ENCODE measurements at regions not wholly inside any gene's neighbourhood (a gene's known extent, or its start where the extent isn't known, plus 50 kb on each side); places are given as distances from the start of the nearest gene placed in this dataset.

- H3K4me1 Mint-ChIP-seq, result no peaks in the 10 kb centered on the region
- DNase-seq (no peak), ATAC-seq (ENCODE audit: low read depth) (no peak)
- no peak overlapping the region for H3K27ac Mint-ChIP-seq
- H3K4me3 Mint-ChIP-seq, result no peak overlapping the region
- H3K9me3 Mint-ChIP-seq, result peaks cover 8% of the 10 kb centered on the region
- H3K27me3 Mint-ChIP-seq, result peaks cover 18% of the 10 kb centered on the region
- ChIA-PET CTCF (no interaction called here), POLR2A (no interaction called here)
- no peak for TF ChIP-seq CTCF (IDR thresholded peaks at IDR 0.05)
- no peaks in the 10 kb centered on the region for H3K36me3 Mint-ChIP-seq (ENCODE audit: low read depth)
- intact Hi-C loops (cut with micrococcal nuclease), result no loop called here
Measured at GRCh38 chr5:127203818-127204217, 86.8 kb upstream of the MEGF10 start.

GRCh38 chr5:127205147-127205546 lies 85.4 kb upstream of the MEGF10 start:
- no peak for TF ChIP-seq CTCF (IDR thresholded peaks at IDR 0.05)
- POLR2A ChIA-PET, result no interaction called here
- Mint-ChIP-seq H3K36me3 (ENCODE audit: low read depth) (no peaks in the 10 kb centered on the region), H3K9me3 (peaks cover 2% of the 10 kb centered on the region), H3K4me1 (no peaks in the 10 kb centered on the region), H3K4me3 (no peak overlapping the region), H3K27me3 (peaks cover 14% of the 10 kb centered on the region), H3K27ac (no peak overlapping the region)
- CTCF ChIA-PET, result no interaction called here
- no peak for ATAC-seq (ENCODE audit: low read depth)
- DNase-seq, result no peak
- intact Hi-C loops (cut with micrococcal nuclease), result no loop called here

GRCh38 chr5:127206320-127207113 lies 84.1 kb upstream of the MEGF10 start:
- peaks cover under 1% of the 10 kb centered on the region for H3K9me3 Mint-ChIP-seq
- no peaks in the 10 kb centered on the region for H3K4me1 Mint-ChIP-seq
- H3K36me3 Mint-ChIP-seq (ENCODE audit: low read depth), result no peaks in the 10 kb centered on the region
- intact Hi-C loops (cut with micrococcal nuclease), result no loop called here
- ChIA-PET POLR2A (no interaction called here), CTCF (no interaction called here)
- DNase-seq (no peak), ATAC-seq (ENCODE audit: low read depth) (no peak)
- no peak overlapping the region for H3K27ac Mint-ChIP-seq
- no peak overlapping the region for H3K4me3 Mint-ChIP-seq
- no peak for TF ChIP-seq CTCF (IDR thresholded peaks at IDR 0.05)
- H3K27me3 Mint-ChIP-seq, result peaks cover 9% of the 10 kb centered on the region

- TF ChIP-seq CTCF (IDR thresholded peaks at IDR 0.05), result no peak
- Mint-ChIP-seq H3K27me3 (peaks cover 12% of the 10 kb centered on the region), H3K4me1 (no peaks in the 10 kb centered on the region), H3K9me3 (peaks cover 6% of the 10 kb centered on the region), H3K27ac (no peak overlapping the region), H3K36me3 (ENCODE audit: low read depth) (no peaks in the 10 kb centered on the region), H3K4me3 (no peak overlapping the region)
- CTCF ChIA-PET, result no interaction called here
- POLR2A ChIA-PET, result no interaction called here
- no peak for ATAC-seq (ENCODE audit: low read depth)
- intact Hi-C loops (cut with micrococcal nuclease), result no loop called here
- no peak for DNase-seq
Measured at GRCh38 chr5:127210042-127210441, 80.6 kb upstream of the MEGF10 start.

- CTCF ChIA-PET, result no interaction called here
- intact Hi-C loops (cut with micrococcal nuclease), result no loop called here
- peaks cover 6% of the 10 kb centered on the region for H3K9me3 Mint-ChIP-seq
- no peak overlapping the region for H3K4me3 Mint-ChIP-seq
- H3K4me1 Mint-ChIP-seq, result no peaks in the 10 kb centered on the region
- H3K27me3 Mint-ChIP-seq, result peaks cover 8% of the 10 kb centered on the region
- POLR2A ChIA-PET, result no interaction called here
- TF ChIP-seq CTCF (IDR thresholded peaks at IDR 0.05), result no peak
- ATAC-seq (ENCODE audit: low read depth) (no peak), DNase-seq (no peak)
- no peaks in the 10 kb centered on the region for H3K36me3 Mint-ChIP-seq (ENCODE audit: low read depth)
- no peak overlapping the region for H3K27ac Mint-ChIP-seq
Measured at GRCh38 chr5:127213231-127213630, 77.4 kb upstream of the MEGF10 start.
